SK-N-DZ (cell line): ENCODE measurements at regions not wholly inside any gene's neighbourhood (a gene's known extent, or its start where the extent isn't known, plus 50 kb on each side); places are given as distances from the start of the nearest gene placed in this dataset.
"Not testable (repeated sequence)": the region's sequence is repeated elsewhere in the genome, so short reads cannot be mapped to it uniquely, and the experiment has no call there.

Experiments
- DNase-seq: peaks from one replicate; pipeline ENCODE4 v3.0.0-alpha.2; 2015; ENCODE audit warnings: low spot score

GRCh38 chr14:22200977-22201605 lies 387.9 kb downstream of the DAD1 start:
- DNase-seq, result no peak

DNA sequence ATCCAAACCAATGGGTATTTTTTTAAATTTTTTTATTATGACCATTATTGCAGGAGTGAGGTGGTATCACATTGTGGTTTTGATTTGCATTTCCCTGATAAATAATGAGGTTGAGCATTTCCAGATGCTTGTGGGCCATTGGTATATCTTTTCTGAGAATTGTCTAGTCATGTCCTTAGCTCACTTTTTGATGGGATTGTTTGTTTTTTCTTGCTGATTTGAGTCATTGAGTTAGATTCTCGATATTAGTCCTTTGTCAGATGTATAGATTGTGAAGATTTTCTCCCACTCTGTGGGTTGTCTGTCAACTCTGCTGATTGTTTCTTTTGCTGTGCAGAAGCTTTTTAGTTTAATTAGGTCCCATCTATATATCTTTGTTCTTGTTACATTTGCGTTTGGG lies 388.9 kb downstream of the DAD1 start:
- DNase-seq, result not testable (repeated sequence)

- DNase-seq, result no peak
Measured at GRCh38 chr14:22194664-22195063, 394.4 kb downstream of the DAD1 start.

- DNase-seq, result no peak
Measured at GRCh38 chr14:22190411-22191191, 398.4 kb downstream of the DAD1 start.

DNA sequence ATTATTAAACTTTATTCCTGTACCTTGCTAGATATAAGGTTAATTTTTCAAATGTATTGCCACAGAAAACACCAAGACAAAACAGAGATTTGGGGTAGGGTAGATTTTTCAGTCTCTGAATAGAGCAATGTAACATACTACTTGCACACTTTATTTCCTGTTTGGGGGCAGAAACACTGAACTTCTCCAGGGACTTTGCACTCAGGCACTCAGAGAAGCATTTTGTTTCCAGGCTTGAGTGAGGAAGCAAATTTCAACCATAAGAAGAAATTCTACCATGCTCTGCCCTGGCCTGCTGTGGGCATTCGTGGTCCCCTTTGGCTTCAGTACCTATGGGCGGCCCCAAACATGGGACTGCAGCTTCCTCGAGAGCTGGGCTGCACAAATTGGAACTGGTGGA lies 399.1 kb downstream of the DAD1 start:
- DNase-seq, result no peak

- no peak for DNase-seq
Measured at GRCh38 chr14:22188318-22188717, 400.7 kb downstream of the DAD1 start.

DNA sequence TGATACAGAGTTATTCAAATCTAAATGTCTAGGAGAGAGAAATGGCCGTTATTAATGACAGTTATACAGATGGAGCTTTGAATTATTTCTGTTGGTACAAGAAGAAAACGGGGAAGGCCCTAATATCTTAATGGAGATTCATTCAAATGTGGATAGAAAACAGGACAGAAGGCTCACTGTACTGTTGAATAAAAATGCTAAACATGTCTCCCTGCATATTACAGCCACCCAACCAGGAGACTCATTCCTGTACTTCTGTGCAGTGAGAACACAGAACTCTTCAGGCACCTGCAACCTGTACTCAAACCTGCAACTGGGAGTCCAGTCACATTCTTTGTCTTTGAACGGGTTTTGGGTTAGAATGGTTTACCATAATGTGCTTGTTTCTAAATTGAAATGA lies 403.2 kb downstream of the DAD1 start:
- no peak for DNase-seq

DNA sequence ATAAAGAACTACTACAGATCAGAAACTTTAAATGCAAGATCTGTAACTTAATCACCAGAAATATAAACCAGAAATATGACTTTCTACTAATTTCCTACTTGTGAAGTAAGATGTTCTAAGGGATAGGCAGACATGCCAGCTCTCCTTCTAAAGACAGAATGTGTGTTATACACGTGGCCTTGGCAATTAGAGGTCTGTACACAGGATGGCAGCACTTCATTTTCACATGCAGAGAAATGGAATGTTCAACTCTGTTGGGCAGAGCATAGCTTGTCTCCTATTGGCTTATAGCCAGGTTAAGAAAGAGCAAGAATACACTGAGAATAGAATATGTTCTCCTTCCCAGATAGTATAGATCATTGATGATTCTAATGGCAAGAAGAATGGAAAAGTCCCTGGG lies 403.8 kb downstream of the DAD1 start:
- DNase-seq, result no peak

GRCh38 chr14:22184830-22185168 lies 404.2 kb downstream of the DAD1 start:
- DNase-seq, result no peak

DNA sequence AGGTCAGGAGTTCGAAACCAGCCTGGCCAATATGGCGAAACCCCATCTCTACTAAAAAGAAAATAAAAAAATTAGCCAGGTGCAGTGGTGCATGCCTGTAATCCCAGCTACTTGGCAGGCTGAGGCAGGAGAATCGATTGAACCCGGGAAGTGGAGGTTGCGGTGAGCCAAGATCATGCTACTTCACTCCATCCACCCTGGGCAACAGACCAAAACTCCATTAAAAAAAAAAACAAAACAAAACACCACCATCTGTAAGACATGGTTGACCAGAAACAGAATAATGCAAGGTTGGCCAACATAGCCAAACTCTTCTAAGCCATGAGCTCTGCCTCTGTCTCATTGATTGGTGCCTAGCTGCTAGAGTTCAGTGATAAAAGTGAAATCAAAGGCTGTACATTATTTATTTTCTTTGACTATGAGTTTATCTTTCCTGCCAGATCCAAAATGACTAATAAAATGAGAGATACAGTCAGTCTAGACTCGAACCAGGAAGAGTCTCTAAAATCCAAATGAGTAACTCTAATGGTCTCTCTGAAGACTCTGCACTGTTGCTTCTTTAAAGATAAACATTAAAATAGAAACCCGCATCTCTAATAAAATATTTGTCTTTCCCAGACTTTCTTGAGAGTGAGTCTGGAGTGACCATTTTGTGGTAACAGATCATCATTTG lies 404.7 kb downstream of the DAD1 start:
- DNase-seq, result no peak

DNA sequence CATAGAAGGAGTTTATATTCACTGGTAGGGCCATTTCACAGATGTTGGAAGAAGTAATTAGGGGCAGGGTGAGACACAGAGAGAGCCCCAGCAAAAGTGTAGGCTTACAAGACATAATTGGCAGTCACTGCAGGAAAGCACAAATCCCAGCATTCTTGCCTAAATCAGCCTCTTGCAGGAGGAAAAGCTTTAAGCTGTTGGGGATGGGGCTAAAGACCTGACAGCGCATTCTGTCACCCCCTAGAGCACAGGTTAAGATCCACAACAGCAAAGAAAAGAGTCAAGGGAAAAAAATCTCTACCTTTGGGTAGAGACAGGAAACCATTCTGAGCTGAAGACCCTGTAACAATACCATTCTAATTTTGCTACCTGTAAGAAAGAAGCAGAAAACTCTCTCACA lies 409.0 kb downstream of the DAD1 start:
- no peak for DNase-seq

GRCh38 chr14:22179190-22179589 lies 409.8 kb downstream of the DAD1 start:
- no peak for DNase-seq

DNA sequence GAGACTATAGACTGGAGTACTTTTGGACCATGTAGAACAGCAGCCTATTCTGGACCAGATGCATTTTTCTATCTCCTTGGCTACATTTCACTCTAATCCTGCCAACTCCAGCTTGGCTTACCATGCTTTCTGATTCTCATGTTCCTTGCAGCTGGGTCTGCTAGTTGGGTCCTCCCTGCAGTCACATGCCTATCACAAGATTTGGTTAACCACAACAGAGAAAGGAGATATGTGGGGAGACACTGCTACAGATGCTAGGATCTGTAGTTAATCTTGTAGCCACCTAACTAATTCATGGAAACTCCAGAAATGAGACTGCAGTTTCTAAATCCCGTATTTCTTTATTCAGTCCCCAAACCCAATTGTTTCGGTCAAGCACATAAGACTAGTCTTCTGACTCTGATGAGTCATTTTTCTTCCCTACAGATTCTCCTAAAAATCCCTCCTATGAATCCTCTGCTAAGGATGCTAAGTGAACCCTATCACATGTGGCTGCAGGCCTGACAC lies 410.6 kb downstream of the DAD1 start:
- no peak for DNase-seq

DNA sequence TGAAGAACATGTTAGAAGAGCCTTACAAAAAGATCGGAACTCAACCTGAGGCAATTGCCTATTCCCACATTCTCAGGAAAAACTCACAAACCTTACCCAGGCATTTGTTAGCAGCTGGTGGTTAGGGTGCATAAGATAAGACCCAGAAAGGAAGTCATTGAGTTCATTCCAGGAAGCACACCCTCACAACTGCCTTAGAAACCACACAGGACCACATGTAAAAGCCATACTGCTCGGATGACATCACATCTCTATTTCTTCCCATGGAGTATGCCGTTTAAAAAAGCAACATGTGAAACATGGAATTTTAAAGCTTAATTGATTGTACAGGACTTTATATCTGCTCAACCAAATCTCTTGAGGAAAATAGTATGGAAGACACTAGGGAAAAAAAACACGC lies 411.2 kb downstream of the DAD1 start:
- no peak for DNase-seq

- DNase-seq, result no peak
Measured at GRCh38 chr14:22176957-22177356, 412.1 kb downstream of the DAD1 start.

DNA sequence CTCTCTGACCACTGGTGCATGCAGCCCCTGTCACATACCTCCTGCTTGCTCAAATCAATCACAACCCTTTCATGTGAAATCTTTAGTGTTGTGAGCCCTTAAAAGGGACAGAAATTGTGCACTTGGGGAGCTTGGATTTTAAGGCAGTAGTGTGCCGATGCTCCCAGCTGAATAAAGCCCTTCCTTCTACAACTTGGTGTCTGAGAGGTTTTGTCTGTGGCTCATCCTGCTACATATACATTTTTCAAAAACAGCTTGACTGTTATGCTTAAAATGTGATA lies 413.8 kb downstream of the DAD1 start:
- DNase-seq, result not testable (repeated sequence)

DNA sequence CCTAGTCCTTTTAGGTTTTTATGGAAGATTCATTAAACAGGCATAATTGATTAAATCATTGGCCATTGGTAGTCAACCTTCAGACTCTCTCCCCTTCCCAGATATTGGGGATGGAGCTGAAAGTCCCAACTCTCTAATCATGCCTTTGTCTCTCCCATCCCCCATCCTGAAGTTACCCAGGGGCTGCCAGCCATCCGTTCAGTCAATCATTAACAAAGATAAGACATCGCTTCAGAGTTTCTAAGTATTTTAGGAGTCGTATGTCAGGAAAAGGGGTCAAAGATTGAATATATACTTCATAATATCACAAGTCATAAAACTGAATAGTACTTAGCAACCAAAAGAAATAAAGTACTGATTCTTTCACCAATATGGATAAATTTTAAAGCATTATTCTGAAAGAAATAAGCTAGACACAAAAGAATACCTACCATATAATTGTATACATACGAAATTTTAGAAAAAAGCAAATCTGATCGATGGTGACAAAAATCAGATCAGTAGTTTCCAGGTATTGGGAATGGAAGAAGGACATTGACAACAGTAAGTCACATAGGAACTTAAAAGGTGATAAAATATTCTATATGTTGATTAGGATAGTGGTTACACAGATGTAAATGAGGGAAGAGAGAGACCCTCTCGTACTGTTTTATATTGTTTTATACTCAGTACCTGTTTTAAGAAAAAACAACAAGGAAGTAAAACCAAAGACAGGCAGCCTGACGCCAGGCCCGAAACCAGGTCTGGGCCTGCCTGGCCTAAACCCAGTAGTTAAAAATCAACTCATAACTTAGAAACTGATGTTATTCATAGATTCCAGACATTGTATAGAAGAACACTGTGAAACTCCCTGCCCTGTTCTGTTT lies 414.4 kb downstream of the DAD1 start:
- DNase-seq, result no peak

DNA sequence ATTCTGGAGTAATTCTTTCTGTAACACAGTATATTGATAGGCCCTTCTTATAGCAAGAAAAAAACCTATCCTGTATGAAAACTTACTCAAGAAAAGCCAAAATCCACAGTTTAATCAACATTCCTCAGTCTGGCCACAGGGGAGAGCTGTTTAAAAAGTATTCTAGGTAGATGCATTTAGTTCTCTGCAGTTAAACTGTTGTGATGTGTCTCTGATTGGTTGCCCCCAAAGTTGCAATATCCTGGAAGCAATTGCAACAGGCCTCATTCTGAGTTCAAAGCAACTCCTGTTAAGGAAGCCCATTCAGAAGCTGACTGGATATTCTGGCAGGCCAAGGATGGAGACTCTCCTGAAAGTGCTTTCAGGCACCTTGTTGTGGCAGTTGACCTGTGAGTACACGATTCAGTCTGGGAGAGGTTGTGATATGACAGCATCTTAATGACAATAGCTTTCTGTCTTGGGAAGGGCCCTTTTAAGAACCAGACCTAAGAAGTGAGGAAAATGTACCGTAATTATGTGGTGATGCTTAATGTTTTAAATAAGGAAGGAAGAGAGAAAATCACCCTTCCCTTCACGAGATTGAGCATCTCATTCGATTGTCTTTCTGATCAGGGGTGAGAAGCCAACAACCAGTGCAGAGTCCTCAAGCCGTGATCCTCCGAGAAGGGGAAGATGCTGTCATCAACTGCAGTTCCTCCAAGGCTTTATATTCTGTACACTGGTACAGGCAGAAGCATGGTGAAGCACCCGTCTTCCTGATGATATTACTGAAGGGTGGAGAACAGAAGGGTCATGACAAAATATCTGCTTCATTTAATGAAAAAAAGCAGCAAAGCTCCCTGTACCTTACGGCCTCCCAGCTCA lies 420.7 kb downstream of the DAD1 start:
- DNase-seq, result no peak

DNA sequence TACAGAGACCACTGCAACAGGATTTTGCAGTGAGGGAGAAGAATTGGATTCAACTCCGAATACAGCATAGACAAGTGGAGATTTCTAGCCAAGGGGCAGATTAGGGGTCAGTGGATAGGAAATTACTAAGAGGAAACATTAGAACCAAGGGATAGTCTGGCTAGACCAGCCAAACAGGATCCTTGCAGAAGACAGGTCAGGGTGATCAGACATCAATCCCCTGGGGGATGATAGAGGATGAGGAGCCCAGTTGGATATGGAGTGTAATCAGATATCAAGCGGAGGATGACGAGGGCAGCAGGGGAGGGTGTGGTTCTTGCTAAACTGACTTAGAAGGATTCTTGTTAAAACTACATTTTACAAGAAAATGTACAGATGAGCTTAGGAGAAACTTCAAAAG lies 424.4 kb downstream of the DAD1 start:
- no peak for DNase-seq

DNA sequence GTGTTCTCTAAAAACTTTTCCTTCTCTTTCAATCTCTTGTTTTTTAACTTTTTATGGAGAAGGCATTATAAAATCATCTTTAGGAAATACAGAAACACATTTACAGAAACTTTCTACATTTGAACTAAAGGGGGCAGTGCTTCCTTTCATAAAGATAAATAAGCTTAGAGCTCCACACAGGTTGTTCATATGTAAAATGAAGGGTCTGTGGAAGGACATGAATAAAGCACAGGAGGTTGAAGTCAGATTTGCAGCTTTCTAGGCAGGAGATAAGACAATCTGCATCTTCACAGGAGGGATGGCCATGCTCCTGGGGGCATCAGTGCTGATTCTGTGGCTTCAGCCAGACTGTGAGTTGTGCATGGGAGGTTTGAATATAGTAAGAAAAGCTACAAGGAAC lies 426.0 kb downstream of the DAD1 start:
- no peak for DNase-seq

GRCh38 chr14:22159957-22160356 lies 429.1 kb downstream of the DAD1 start:
- DNase-seq, result no peak
